IMR-90 (cell line): ENCODE measurements at regions not wholly inside any gene's neighbourhood (a gene's known extent, or its start where the extent isn't known, plus 50 kb on each side); places are given as distances from the start of the nearest gene placed in this dataset.

Source experiments
- ATAC-seq: fragments of 200-7000 bp; cut with Tn5 transposase; 2 replicates; pipeline ENCODE4 v1.9.1; 2020; ENCODE audit warnings: low read depth, mild to moderate bottlenecking, moderate library complexity
- BruUV-seq: library from RNA; stranded (reverse); fragments of 400-500 nt; replicated peaks from 2 replicates; lab custom pipeline; 2021; lab: Mats Ljungman, UMichigan
- CTCF ChIA-PET: fragments of 300-600 bp; formaldehyde crosslinking; extraction: SDS; loops from one replicate; lab custom pipeline; 2021; ENCODE audit warnings: antibody characterized with exemption; lab: Yijun Ruan, JAX
- POLR2A ChIA-PET: fragments of 300-600 bp; sonication (Branson Sonifier 250); formaldehyde crosslinking; loops from one replicate; lab custom pipeline; 2022; ENCODE audit warnings: antibody characterized with exemption; ENCODE audit not compliant: unreplicated experiment; lab: Charles Lee
- DNase-seq: peaks from one replicate; pipeline ENCODE4 v3.0.0; 2013
- H2AFZ ChIP-seq: replicated peaks from 2 replicates; pipeline ENCODE3; 2013; ENCODE audit warnings: low read length, mild to moderate bottlenecking; ENCODE audit not compliant: poor library complexity
- H2AK5ac ChIP-seq: 2 replicates; pipeline ENCODE4 v1.6.1; 2013; ENCODE audit warnings: low read depth, low read length, inconsistent platforms
- H2AK9ac ChIP-seq: replicated peaks from 2 replicates; pipeline ENCODE3; 2013; ENCODE audit warnings: mild to moderate bottlenecking, low read depth, low read length, moderate library complexity; ENCODE audit not compliant: poor library complexity
- H2BK120ac ChIP-seq: 2 replicates; pipeline ENCODE4 v1.6.1; 2013; ENCODE audit warnings: low read depth, low read length, inconsistent platforms
- H2BK15ac ChIP-seq: 3 replicates; pipeline ENCODE4 v1.6.1; 2013; ENCODE audit warnings: low read depth, low read length, inconsistent platforms
- H2BK20ac ChIP-seq: 2 replicates; pipeline ENCODE4 v1.6.1; 2013; ENCODE audit warnings: low read depth, mild to moderate bottlenecking, inconsistent platforms, low read length, moderate library complexity
- H2BK5ac ChIP-seq: 2 replicates; pipeline ENCODE4 v1.6.1; 2013; ENCODE audit warnings: mild to moderate bottlenecking, low read depth, low read length, inconsistent platforms; ENCODE audit not compliant: poor library complexity, severe bottlenecking
- H3K14ac ChIP-seq: replicated peaks from 2 replicates; pipeline ENCODE4 v1.6.1; 2013; ENCODE audit warnings: low read depth, low read length, inconsistent platforms
- H3K18ac ChIP-seq: 2 replicates; pipeline ENCODE4 v1.6.1; 2013; ENCODE audit warnings: low read depth, low read length, control low read depth
- H3K23ac ChIP-seq: 2 replicates; pipeline ENCODE4 v1.6.1; 2013; ENCODE audit warnings: low read depth, low read length, inconsistent platforms
- H3K27ac ChIP-seq: 2 replicates; pipeline ENCODE4 v1.5.1; 2013; ENCODE audit warnings: mild to moderate bottlenecking, control low read depth, low read length; ENCODE audit not compliant: insufficient read depth
- H3K27me3 ChIP-seq: 2 replicates; pipeline ENCODE4 v1.6.1; 2013; ENCODE audit warnings: low read length; ENCODE audit not compliant: control insufficient read depth, insufficient read depth
- H3K36me3 ChIP-seq: 2 replicates; pipeline ENCODE4 v1.6.1; 2013; ENCODE audit warnings: low read length, mixed read lengths; ENCODE audit not compliant: control insufficient read depth, insufficient read depth
- H3K4ac ChIP-seq: 2 replicates; pipeline ENCODE4 v1.6.1; 2013; ENCODE audit warnings: low read depth, low read length, inconsistent platforms
- H3K4me1 ChIP-seq: 2 replicates; pipeline ENCODE4 v1.6.1; 2013; ENCODE audit warnings: low read length, mixed read lengths; ENCODE audit not compliant: control insufficient read depth, insufficient read depth
- H3K4me2 ChIP-seq: 2 replicates; pipeline ENCODE4 v1.6.1; 2013; ENCODE audit warnings: low read depth, mild to moderate bottlenecking, control low read depth, low read length, moderate library complexity
- H3K4me3 ChIP-seq: 2 replicates; pipeline ENCODE4 v1.5.1; 2013; ENCODE audit warnings: low read depth, mild to moderate bottlenecking, control low read depth, low read length, moderate library complexity; ENCODE audit not compliant: insufficient read depth
- H3K56ac ChIP-seq: 2 replicates; pipeline ENCODE4 v1.6.1; 2013; ENCODE audit warnings: low read length, inconsistent platforms; ENCODE audit not compliant: insufficient read depth; ENCODE audit errors: extremely low read depth
- H3K79me1 ChIP-seq, 2 experiments: 2 replicates each; pipeline ENCODE4 v1.6.1; 2013; ENCODE audit warnings: low read length in 2 of 2, inconsistent platforms in 1 of 2, low read depth in 1 of 2
- H3K9ac ChIP-seq: 2 replicates; pipeline ENCODE4 v1.6.1; 2013; ENCODE audit warnings: low read depth, low read length, control low read depth
- H3K9me1 ChIP-seq: 2 replicates; pipeline ENCODE4 v1.6.1; 2013; ENCODE audit warnings: low read length, inconsistent platforms; ENCODE audit not compliant: insufficient read depth
- H3K9me3 ChIP-seq: 2 replicates; pipeline ENCODE4 v1.6.1; 2013; ENCODE audit warnings: low read length; ENCODE audit not compliant: control insufficient read depth, insufficient read depth
- H4K20me1 ChIP-seq: 2 replicates; pipeline ENCODE4 v1.6.1; 2013; ENCODE audit warnings: low read length, inconsistent platforms; ENCODE audit not compliant: insufficient read depth
- H4K5ac ChIP-seq: 2 replicates; pipeline ENCODE4 v1.6.1; 2013; ENCODE audit warnings: mild to moderate bottlenecking, low read depth, low read length, control low read depth
- H4K8ac ChIP-seq, 2 experiments: 2 replicates each; pipeline ENCODE4 v1.6.1; 2013; ENCODE audit warnings: low read depth in 2 of 2, low read length in 2 of 2, control low read depth in 1 of 2, inconsistent platforms in 1 of 2
- H4K91ac ChIP-seq: 2 replicates; pipeline ENCODE4 v1.6.1; 2013; ENCODE audit warnings: low read depth, low read length, inconsistent platforms; ENCODE audit not compliant: insufficient read depth
- BHLHE40 ChIP-seq: fragments of 150-350 bp; IDR thresholded peaks from 2 replicates; pipeline ENCODE4 v1.6.1; 2016; ENCODE audit warnings: mild to moderate bottlenecking, low read depth, low read length
- CEBPB ChIP-seq: IDR thresholded peaks from 2 replicates; pipeline ENCODE4 v1.6.1; 2012; ENCODE audit warnings: low read depth, low read length, improper control_type of control experiment
- CHD1 ChIP-seq: IDR thresholded peaks from 2 replicates; pipeline ENCODE4 v1.6.1; 2012; ENCODE audit warnings: low read depth, low read length, improper control_type of control experiment
- CTCF ChIP-seq: conservative IDR thresholded peaks from 2 replicates; pipeline ENCODE4 v1.5.1; 2012; ENCODE audit warnings: mild to moderate bottlenecking, low read depth, low read length, improper control_type of control experiment
- FOS ChIP-seq: fragments of 150-350 bp; IDR thresholded peaks from 2 replicates; pipeline ENCODE4 v1.6.1; 2016; ENCODE audit warnings: low read depth, low read length
- MAFK ChIP-seq: IDR thresholded peaks from 2 replicates; pipeline ENCODE4 v1.6.1; 2012; ENCODE audit warnings: low read depth, low read length, improper control_type of control experiment
- MAZ ChIP-seq: IDR thresholded peaks from 2 replicates; pipeline ENCODE4 v1.6.1; 2012; ENCODE audit warnings: low read depth, mild to moderate bottlenecking, low read length, improper control_type of control experiment, moderate library complexity, borderline replicate concordance
- MXI1 ChIP-seq: IDR thresholded peaks from 2 replicates; pipeline ENCODE4 v1.6.1; 2012; ENCODE audit warnings: low read depth, mild to moderate bottlenecking, low read length, moderate library complexity, borderline replicate concordance
- NFE2L2 ChIP-seq: fragments of 150-350 bp; IDR thresholded peaks from 2 replicates; pipeline ENCODE4 v1.6.1; 2016; ENCODE audit warnings: low read depth, mild to moderate bottlenecking, low read length
- POLR2A ChIP-seq: IDR thresholded peaks from 2 replicates; pipeline ENCODE4 v1.6.1; 2012; ENCODE audit warnings: mild to moderate bottlenecking, low read depth, low read length
- RAD21 ChIP-seq: IDR thresholded peaks from 2 replicates; pipeline ENCODE4 v1.6.1; 2012; ENCODE audit warnings: low read length, improper control_type of control experiment
- RCOR1 ChIP-seq: IDR thresholded peaks from 2 replicates; pipeline ENCODE4 v1.6.1; 2012; ENCODE audit warnings: mild to moderate bottlenecking, low read length, improper control_type of control experiment; ENCODE audit not compliant: insufficient replicate concordance
- RFX5 ChIP-seq: IDR thresholded peaks from 2 replicates; pipeline ENCODE4 v1.8.0; 2012; ENCODE audit warnings: low read depth, mild to moderate bottlenecking, low read length, moderate library complexity
- SMC3 ChIP-seq: fragments of 150-350 bp; IDR thresholded peaks from 2 replicates; pipeline ENCODE4 v1.6.1; 2016; ENCODE audit warnings: low read depth, mild to moderate bottlenecking, antibody characterized with exemption, low read length, moderate library complexity
- USF2 ChIP-seq: fragments of 150-350 bp; IDR thresholded peaks from 2 replicates; pipeline ENCODE4 v1.6.1; 2017; ENCODE audit warnings: mild to moderate bottlenecking, antibody characterized with exemption, low read length, low read depth
- WGBS, 2 experiments: methylation state at CpG; one replicate each; pipeline versions ENCODE4 v1.1.5 to v1.1.7; 2013; ENCODE audit warnings: missing lambda C conversion rate in 2 of 2; ENCODE audit not compliant: insufficient read length in 1 of 2; ENCODE audit errors: extremely low coverage in 2 of 2; 5-methylcytosine and 5-hydroxymethylcytosine counted together
- dilution Hi-C: fragments of 300-500 bp; cut with HindIII; formaldehyde crosslinking; loops from one replicate; pipeline ENCODE4 v1.14.3; 2018; ENCODE audit warnings: low sequenced_read_pairs; ENCODE audit not compliant: unreplicated experiment
- in situ Hi-C: fragments of 300-500 bp; cut with MboI; formaldehyde crosslinking; loops from 3 replicates; pipeline ENCODE4 v1.14.3; 2019; ENCODE audit warnings: low sequenced_read_pairs, inconsistent platforms, mixed read lengths
- intact Hi-C: fragments of 100-400 bp; cut with micrococcal nuclease; formaldehyde crosslinking; loops from 2 replicates; pipeline ENCODE4 v1.10.0; 2022
- TF ChIP-seq, protein P1 (sequence below): fragments of 150-350 bp; IDR thresholded peaks from 2 replicates; pipeline ENCODE4 v1.6.1; 2016; ENCODE audit warnings: low read depth, mild to moderate bottlenecking, low read length, moderate library complexity, borderline replicate concordance

DNA sequence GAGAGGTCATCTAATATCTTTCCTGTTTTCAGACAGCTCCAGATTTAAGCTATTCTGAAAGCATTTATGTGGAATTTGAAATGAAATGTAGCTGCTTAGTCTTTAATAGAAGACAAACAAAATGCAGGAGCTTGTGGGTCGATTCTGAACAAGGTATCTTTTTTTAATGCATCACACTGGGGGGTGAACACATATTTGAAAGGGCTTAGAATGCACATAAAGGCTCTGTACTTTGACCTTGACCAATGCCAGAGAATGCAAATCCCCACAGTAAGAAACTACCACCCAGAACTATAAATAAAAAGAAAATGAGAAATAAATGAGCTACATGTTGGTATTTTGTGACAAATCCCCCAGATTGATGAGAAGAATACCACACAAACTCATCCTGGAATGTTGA, 489.3 kb downstream of the PIK3C3 start:
- Histone ChIP-seq H4K91ac (no peak overlapping the region), H2AK9ac (no peak overlapping the region), H2AK5ac (no peak overlapping the region), H3K56ac (no peak overlapping the region), H3K23ac (no peak overlapping the region), H3K36me3 (no peaks in the 10 kb centered on the region), H3K4me3 (no peak overlapping the region), H3K4me2 (no peak overlapping the region), H4K8ac (no peak overlapping the region), H3K14ac (no peak overlapping the region), H4K20me1 (no peaks in the 10 kb centered on the region), H3K27ac (no peak overlapping the region), H3K9me3 (peaks cover 10% of the 10 kb centered on the region), H3K18ac (no peak overlapping the region), H3K4ac (no peak overlapping the region), H3K9me1 (no peaks in the 10 kb centered on the region), H3K79me1 (no peaks in the 10 kb centered on the region), H4K5ac (no peak overlapping the region), H2AFZ (no peak overlapping the region), H3K27me3 (no peaks in the 10 kb centered on the region), H3K4me1 (no peaks in the 10 kb centered on the region), H2BK20ac (no peak overlapping the region), H2BK15ac (no peak overlapping the region), H2BK5ac (no peak overlapping the region), H3K9ac (no peak overlapping the region), H2BK120ac (no peak overlapping the region)
- ATAC-seq = no peak
- ChIA-PET CTCF (no interaction called here), POLR2A (no interaction called here)
- intact Hi-C loops (no loop called here), dilution Hi-C loops (no loop called here), in situ Hi-C loops (no loop called here)
- no CpG with 5 or more reads among the region's 1 CpG for WGBS, 2 experiments
- TF ChIP-seq RFX5 = no peak
- TF ChIP-seq RAD21 = no peak
- no peak for TF ChIP-seq CEBPB
- no peak for TF ChIP-seq CHD1
- no peak for TF ChIP-seq MAFK
- no peak for TF ChIP-seq BHLHE40
- TF ChIP-seq POLR2A = no peak
- no peak for TF ChIP-seq MAZ
- no peak for TF ChIP-seq USF2
- TF ChIP-seq CTCF = no peak
- TF ChIP-seq, protein P1, sequence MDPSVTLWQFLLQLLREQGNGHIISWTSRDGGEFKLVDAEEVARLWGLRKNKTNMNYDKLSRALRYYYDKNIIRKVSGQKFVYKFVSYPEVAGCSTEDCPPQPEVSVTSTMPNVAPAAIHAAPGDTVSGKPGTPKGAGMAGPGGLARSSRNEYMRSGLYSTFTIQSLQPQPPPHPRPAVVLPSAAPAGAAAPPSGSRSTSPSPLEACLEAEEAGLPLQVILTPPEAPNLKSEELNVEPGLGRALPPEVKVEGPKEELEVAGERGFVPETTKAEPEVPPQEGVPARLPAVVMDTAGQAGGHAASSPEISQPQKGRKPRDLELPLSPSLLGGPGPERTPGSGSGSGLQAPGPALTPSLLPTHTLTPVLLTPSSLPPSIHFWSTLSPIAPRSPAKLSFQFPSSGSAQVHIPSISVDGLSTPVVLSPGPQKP = no peak
- no peak for TF ChIP-seq MXI1
- no peak for TF ChIP-seq NFE2L2
- no peak for TF ChIP-seq FOS
- TF ChIP-seq SMC3 = no peak
- no peak for TF ChIP-seq RCOR1
- BruUV-seq = no TSS peak
- no peak for DNase-seq
